HepG2 (cell line): ENCODE measurements at regions not wholly inside any gene's neighbourhood (a gene's known extent, or its start where the extent isn't known, plus 50 kb on each side); places are given as distances from the start of the nearest gene placed in this dataset.

Experiments
- ARID5B ChIP-seq: IDR thresholded peaks from 2 replicates; pipeline ENCODE4 v1.4.0; 2020; ENCODE audit warnings: mild to moderate bottlenecking, missing genetic modification reagents
- HCFC1 ChIP-seq: fragments of 150-350 bp; IDR thresholded peaks from 2 replicates; pipeline ENCODE4 v1.6.1; 2014; ENCODE audit warnings: low read depth, low read length
- HNF4G ChIP-seq, 2 experiments: sonication (generic) in 1 of 2; formaldehyde crosslinking in 1 of 2; IDR thresholded peaks; 2 replicates each; pipeline versions ENCODE4 v1.4.0 to v1.6.1; 2011 to 2020; ENCODE audit warnings: borderline replicate concordance in 2 of 2, low read depth in 2 of 2, mild to moderate bottlenecking in 2 of 2, low read length in 1 of 2, missing genetic modification reagents in 1 of 2, moderate library complexity in 1 of 2
- MLX ChIP-seq: IDR thresholded peaks from 2 replicates; pipeline ENCODE4 v1.6.1; 2016
- MTA3 ChIP-seq: sonication (generic); formaldehyde crosslinking; IDR thresholded peaks from 2 replicates; pipeline ENCODE4 v1.4.0; 2020; ENCODE audit warnings: missing genetic modification reagents
- NR2F6 ChIP-seq, 2 experiments: IDR thresholded peaks; 2 replicates each; pipeline ENCODE4 v1.6.1; 2016; ENCODE audit warnings: antibody characterized with exemption in 1 of 2, mild to moderate bottlenecking in 1 of 2
- PCBP1 ChIP-seq: fragments of 200-400 bp; formaldehyde crosslinking; IDR thresholded peaks from 2 replicates; pipeline ENCODE4 v1.6.1; 2017; ENCODE audit warnings: mild to moderate bottlenecking, low read depth, low read length, borderline replicate concordance
- PLRG1 ChIP-seq: fragments of 450-650 bp; conservative IDR thresholded peaks from 2 replicates; pipeline ENCODE4 v1.6.1; 2016
- SRF ChIP-seq: IDR thresholded peaks from 2 replicates; pipeline ENCODE4 v1.6.1; 2011; ENCODE audit warnings: mild to moderate bottlenecking, low read depth, low read length, moderate library complexity
- ZBTB21 ChIP-seq: sonication (generic); formaldehyde crosslinking; IDR thresholded peaks from 2 replicates; pipeline ENCODE4 v1.4.0; 2020; ENCODE audit warnings: missing genetic modification reagents
- ZNF10 ChIP-seq: sonication (generic); formaldehyde crosslinking; IDR thresholded peaks from 2 replicates; pipeline ENCODE4 v1.4.0; 2020; ENCODE audit warnings: mild to moderate bottlenecking, low read depth, missing genetic modification reagents, borderline replicate concordance
- ZNF318 ChIP-seq: sonication (generic); formaldehyde crosslinking; IDR thresholded peaks from 2 replicates; pipeline ENCODE4 v1.4.0; 2020; ENCODE audit warnings: mild to moderate bottlenecking, missing genetic modification reagents
- ZNF354B ChIP-seq: sonication (generic); formaldehyde crosslinking; IDR thresholded peaks from 2 replicates; pipeline ENCODE4 v1.8.0; 2022; ENCODE audit warnings: mild to moderate bottlenecking, missing genetic modification reagents
- ZNF781 ChIP-seq: sonication (generic); formaldehyde crosslinking; IDR thresholded peaks from 2 replicates; pipeline ENCODE4 v1.5.1; 2020; ENCODE audit warnings: borderline replicate concordance, mild to moderate bottlenecking, missing genetic modification reagents; ENCODE audit errors: not compliant biosample characterization
- TF ChIP-seq, protein P1 (sequence below): sonication (generic); formaldehyde crosslinking; IDR thresholded peaks from 2 replicates; pipeline ENCODE4 v1.4.0; 2020; ENCODE audit warnings: missing genetic modification reagents

DNA sequence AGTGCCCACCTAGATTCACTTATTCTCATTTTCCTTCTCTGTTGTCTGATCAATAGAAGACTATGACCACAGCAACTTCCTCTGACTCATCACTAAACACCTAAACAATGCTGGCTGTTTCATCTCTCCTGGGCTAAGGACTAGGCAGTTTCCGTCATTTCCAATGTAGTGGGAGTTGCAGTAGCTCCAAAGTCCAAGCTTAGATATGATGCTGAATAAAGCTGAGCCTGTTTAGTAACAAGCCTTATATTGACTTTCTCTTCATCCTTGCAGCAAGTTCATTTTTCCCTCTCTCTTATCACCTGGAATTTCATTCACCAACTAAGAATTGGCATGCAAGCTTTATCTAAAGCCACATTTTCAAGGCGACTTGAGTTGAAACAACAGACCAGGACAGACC lies 53.5 kb upstream of the PCDH9 start (continued):
- no peak for TF ChIP-seq ZNF318 (CRISPR knock-in tag)
- TF ChIP-seq MTA3 (CRISPR knock-in tag): no peak
- TF ChIP-seq NR2F6 (IDR thresholded peaks at IDR 0.05): no peak
- no peak for TF ChIP-seq NR2F6 (CRISPR knock-in tag; IDR thresholded peaks at IDR 0.05)
- peak; percentile 39; the same call in 1 of the 2 replicates for TF ChIP-seq HNF4G (IDR thresholded peaks at IDR 0.05; ENCODE audit: borderline replicate concordance, low read depth, low read length)
- TF ChIP-seq HNF4G (CRISPR knock-in tag; IDR thresholded peaks at IDR 0.05; ENCODE audit: borderline replicate concordance, low read depth): peak; percentile 28; the same call in 1 of the 2 replicates
- TF ChIP-seq MLX: no peak
- TF ChIP-seq ZBTB21 (CRISPR knock-in tag): no peak
- no peak for TF ChIP-seq ZNF781
- TF ChIP-seq ZNF354B: no peak
- TF ChIP-seq SRF: no peak
- TF ChIP-seq ARID5B: peak; percentile 76
- TF ChIP-seq, protein P1, sequence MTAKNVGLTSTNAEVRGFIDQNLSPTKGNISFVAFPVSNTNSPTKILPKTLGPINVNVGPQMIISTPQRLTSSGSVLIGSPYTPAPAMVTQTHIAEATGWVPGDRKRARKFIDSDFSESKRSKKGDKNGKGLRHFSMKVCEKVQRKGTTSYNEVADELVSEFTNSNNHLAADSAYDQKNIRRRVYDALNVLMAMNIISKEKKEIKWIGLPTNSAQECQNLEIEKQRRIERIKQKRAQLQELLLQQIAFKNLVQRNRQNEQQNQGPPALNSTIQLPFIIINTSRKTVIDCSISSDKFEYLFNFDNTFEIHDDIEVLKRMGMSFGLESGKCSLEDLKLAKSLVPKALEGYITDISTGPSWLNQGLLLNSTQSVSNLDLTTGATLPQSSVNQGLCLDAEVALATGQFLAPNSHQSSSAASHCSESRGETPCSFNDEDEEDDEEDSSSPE (CRISPR knock-in tag): no peak
- no peak for TF ChIP-seq ZNF10 (CRISPR knock-in tag)
- TF ChIP-seq PCBP1: no peak
- TF ChIP-seq HCFC1: no peak
- no peak for TF ChIP-seq PLRG1
